ENCODE measurements at regions not wholly inside any gene's neighbourhood (a gene's known extent, or its start where the extent isn't known, plus 50 kb on each side); places are given as distances from the start of the nearest gene placed in this dataset.
"Not testable (repeated sequence)": the region's sequence is repeated elsewhere in the genome, so short reads cannot be mapped to it uniquely, and the experiment has no call there.

DNA sequence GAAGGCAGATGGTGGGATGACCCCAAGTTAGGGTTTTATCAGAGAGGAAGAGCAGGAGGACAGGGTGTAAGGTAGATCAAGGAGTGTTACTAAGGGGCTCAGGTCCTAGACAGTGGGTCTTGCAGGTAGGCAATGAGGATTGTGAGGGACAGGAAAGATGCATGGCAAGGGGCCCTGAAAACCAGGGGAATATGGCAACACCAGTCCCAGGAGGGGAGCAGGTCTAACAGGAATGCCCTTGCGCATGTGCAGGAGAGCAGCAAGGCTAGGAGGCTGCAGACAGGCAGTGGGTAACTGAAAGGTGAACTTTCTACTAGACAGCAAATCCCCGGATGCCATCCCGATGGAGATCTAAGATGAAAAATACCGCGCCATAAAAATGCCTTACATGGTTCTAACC lies 211.3 kb downstream of the ALG10 start:
- TF ChIP-seq, protein P1, sequence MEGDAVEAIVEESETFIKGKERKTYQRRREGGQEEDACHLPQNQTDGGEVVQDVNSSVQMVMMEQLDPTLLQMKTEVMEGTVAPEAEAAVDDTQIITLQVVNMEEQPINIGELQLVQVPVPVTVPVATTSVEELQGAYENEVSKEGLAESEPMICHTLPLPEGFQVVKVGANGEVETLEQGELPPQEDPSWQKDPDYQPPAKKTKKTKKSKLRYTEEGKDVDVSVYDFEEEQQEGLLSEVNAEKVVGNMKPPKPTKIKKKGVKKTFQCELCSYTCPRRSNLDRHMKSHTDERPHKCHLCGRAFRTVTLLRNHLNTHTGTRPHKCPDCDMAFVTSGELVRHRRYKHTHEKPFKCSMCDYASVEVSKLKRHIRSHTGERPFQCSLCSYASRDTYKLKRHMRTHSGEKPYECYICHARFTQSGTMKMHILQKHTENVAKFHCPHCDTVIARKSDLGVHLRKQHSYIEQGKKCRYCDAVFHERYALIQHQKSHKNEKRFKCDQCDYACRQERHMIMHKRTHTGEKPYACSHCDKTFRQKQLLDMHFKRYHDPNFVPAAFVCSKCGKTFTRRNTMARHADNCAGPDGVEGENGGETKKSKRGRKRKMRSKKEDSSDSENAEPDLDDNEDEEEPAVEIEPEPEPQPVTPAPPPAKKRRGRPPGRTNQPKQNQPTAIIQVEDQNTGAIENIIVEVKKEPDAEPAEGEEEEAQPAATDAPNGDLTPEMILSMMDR (IDR thresholded peaks at IDR 0.05; ENCODE audit: low read depth, low read length): no peak
- no peak overlapping the region for H3K4me3 ChIP-seq (ENCODE audit: low read depth, low read length)
- in situ Hi-C loops (cut with HindIII; ENCODE audit: low sequenced_read_pairs): no loop called here
- no peak for DNase-seq (ENCODE audit: low read depth, low spot score)

- no peak for DNase-seq (ENCODE audit: low read depth, low spot score)
- TF ChIP-seq, protein P1 (IDR thresholded peaks at IDR 0.05; ENCODE audit: low read depth, low read length): no peak
- no peak overlapping the region for H3K4me3 ChIP-seq (ENCODE audit: low read depth, low read length)
- in situ Hi-C loops (cut with HindIII; ENCODE audit: low sequenced_read_pairs): no loop called here
Measured at GRCh38 chr12:34236073-34236472, 213.8 kb downstream of the ALG10 start.

DNA sequence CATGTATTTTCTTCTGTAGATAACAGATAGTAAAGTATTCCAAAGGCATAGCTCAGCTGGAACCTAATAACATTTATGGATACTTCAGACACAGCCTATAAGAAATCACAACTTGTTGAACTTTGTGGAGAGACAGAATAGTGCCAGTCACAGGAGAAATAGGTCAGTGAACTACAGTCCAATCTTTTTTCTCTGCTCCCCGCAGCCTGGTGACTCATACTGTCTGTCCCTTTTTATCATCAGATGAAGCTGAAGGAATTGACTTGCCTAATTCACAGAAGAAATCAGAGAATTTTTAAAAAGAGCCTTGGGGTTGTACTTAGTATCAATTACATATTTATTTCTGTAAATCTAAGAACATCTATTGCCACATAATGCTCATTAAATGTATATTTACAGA lies 222.3 kb downstream of the ALG10 start:
- H3K4me3 ChIP-seq (ENCODE audit: low read depth, low read length): no peak overlapping the region
- DNase-seq (ENCODE audit: low read depth, low spot score): no peak
- TF ChIP-seq, protein P1 (IDR thresholded peaks at IDR 0.05; ENCODE audit: low read depth, low read length): no peak
- in situ Hi-C loops (cut with HindIII; ENCODE audit: low sequenced_read_pairs): no loop called here

- in situ Hi-C loops (cut with HindIII; ENCODE audit: low sequenced_read_pairs): no loop called here
- H3K4me3 ChIP-seq (ENCODE audit: low read depth, low read length): no peak overlapping the region
- TF ChIP-seq, protein P1 (IDR thresholded peaks at IDR 0.05; ENCODE audit: low read depth, low read length): no peak
- no peak for DNase-seq (ENCODE audit: low read depth, low spot score)
Measured at GRCh38 chr12:34249271-34249670, 227.0 kb downstream of the ALG10 start.

DNA sequence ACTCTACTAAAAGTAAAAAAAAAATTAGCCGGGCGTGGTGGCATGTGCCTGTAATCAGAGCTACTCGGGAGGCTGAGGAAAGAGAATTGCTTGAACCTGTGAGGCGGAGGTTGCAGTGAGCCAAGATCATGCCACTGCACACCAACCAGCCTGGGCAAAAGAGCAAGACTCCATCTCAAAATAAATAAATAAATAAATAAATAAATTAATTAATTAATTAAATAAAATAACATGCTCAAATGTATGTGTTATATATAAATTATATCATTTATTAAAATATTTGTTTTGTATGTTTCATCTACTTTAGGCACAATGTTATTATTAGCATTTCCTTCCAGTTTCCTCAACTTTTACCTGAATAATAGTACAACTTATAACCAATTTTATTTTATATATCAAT lies 229.6 kb downstream of the ALG10 start:
- DNase-seq (ENCODE audit: low read depth, low spot score); in situ Hi-C loops (cut with HindIII; ENCODE audit: low sequenced_read_pairs); H3K4me3 ChIP-seq (ENCODE audit: low read depth, low read length): not testable (repeated sequence)

DNA sequence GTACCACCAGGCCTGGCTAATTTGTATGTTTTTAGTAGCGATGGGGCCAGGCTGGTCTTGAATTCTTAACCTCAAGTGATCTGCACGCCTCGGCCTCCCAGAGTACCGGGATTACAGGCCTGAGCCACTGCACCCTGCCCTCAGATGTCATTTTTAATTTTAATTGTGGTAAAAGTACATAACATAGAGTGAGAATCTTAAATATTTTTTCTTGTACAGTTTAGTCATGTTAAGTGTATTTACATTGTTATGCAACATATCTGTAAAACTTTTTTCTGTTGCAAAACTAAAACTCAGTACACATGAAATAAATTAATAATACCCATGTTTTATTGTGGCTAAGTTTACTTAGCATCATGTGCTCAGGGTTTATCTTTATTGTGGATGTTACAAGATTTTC lies 231.4 kb downstream of the ALG10 start:
- TF ChIP-seq, protein P1 (IDR thresholded peaks at IDR 0.05; ENCODE audit: low read depth, low read length): no peak
- in situ Hi-C loops (cut with HindIII; ENCODE audit: low sequenced_read_pairs): no loop called here
- DNase-seq (ENCODE audit: low read depth, low spot score): no peak
- H3K4me3 ChIP-seq (ENCODE audit: low read depth, low read length): no peak overlapping the region

DNA sequence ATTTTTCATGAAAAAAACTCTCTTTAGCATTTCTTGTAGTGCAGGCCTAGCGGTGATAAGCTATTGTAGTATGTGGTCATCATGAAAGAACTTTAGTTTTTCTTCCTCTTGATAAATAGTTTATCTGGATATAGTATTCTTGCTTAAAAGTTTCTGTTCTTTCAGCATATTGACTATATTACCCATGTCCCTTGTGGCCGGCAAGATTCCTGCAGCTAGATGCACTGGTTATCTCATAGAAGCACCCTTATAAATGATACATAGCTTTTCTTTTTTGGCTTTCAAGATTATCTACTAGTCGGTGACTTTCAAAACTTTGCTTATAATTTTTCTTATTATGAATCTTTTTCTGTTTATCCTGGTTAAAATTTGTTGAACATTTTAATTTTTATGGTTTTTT lies 234.8 kb downstream of the ALG10 start:
- in situ Hi-C loops (cut with HindIII; ENCODE audit: low sequenced_read_pairs): no loop called here

DNA sequence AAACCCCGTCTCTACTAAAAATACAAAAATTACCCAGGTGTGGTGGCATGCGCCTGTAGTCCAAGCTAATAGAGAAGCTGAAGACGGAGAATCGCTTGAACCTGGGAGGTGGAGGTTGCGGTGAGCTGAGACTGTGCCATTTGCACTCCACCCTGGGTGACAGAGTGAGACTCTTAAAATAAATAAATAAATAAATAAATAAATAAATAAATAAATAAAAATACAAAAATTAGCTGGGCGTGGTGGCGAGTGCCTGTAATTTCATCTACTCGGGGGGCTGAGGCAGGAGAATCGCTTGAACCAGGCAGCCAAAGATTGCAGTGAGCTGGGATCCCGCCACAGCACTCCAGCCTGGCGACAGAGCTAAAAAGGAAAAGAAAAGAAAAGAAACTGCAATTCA lies 239.8 kb downstream of the ALG10 start:
- in situ Hi-C loops (cut with HindIII; ENCODE audit: low sequenced_read_pairs); DNase-seq (ENCODE audit: low read depth, low spot score); H3K4me3 ChIP-seq (ENCODE audit: low read depth, low read length): not testable (repeated sequence)

More for the DNA sequence above, 234.8 kb downstream of the ALG10 start:
- H3K4me3 ChIP-seq (ENCODE audit: low read depth, low read length): no peak overlapping the region
- DNase-seq (ENCODE audit: low read depth, low spot score): no peak
- TF ChIP-seq, protein P1 (IDR thresholded peaks at IDR 0.05; ENCODE audit: low read depth, low read length): no peak

Data from astrocyte of the spinal cord (primary cell).